ENCODE measurements at regions not wholly inside any gene's neighbourhood (a gene's known extent, or its start where the extent isn't known, plus 50 kb on each side); places are given as distances from the start of the nearest gene placed in this dataset.

DNA sequence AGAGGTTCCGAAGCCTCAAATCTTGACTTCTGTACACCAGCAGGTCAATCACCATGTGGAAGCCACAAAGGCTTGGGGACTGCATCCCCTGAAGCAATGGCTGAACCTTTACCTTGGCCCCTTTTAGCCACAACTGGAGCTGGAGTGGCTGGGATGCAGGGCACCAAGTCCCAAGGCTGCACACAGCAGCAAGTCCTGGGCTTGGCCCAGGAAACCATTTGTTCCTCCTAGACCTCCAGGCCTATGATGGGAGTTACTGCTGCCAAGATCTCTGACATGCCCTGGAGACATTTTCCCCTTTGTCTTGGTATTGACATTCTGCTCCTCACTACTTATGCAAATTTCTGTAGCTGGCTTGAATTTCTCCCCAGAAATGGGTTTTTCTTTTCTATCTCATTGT, 285.9 kb downstream of the ASXL3 start:
- TF ChIP-seq, protein P1, sequence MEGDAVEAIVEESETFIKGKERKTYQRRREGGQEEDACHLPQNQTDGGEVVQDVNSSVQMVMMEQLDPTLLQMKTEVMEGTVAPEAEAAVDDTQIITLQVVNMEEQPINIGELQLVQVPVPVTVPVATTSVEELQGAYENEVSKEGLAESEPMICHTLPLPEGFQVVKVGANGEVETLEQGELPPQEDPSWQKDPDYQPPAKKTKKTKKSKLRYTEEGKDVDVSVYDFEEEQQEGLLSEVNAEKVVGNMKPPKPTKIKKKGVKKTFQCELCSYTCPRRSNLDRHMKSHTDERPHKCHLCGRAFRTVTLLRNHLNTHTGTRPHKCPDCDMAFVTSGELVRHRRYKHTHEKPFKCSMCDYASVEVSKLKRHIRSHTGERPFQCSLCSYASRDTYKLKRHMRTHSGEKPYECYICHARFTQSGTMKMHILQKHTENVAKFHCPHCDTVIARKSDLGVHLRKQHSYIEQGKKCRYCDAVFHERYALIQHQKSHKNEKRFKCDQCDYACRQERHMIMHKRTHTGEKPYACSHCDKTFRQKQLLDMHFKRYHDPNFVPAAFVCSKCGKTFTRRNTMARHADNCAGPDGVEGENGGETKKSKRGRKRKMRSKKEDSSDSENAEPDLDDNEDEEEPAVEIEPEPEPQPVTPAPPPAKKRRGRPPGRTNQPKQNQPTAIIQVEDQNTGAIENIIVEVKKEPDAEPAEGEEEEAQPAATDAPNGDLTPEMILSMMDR (IDR thresholded peaks at IDR 0.05), result no peak
- TF ChIP-seq, protein P2, sequence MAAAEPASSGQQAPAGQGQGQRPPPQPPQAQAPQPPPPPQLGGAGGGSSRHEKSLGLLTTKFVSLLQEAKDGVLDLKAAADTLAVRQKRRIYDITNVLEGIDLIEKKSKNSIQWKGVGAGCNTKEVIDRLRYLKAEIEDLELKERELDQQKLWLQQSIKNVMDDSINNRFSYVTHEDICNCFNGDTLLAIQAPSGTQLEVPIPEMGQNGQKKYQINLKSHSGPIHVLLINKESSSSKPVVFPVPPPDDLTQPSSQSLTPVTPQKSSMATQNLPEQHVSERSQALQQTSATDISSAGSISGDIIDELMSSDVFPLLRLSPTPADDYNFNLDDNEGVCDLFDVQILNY (CRISPR knock-in tag; IDR thresholded peaks at IDR 0.05), result no peak
- TF ChIP-seq ZNF317 (CRISPR knock-in tag; IDR thresholded peaks at IDR 0.05; ENCODE audit: borderline replicate concordance, low read depth) (no peak), SP1 (CRISPR knock-in tag; conservative IDR thresholded peaks at IDR 0.05) (no peak), CREM (CRISPR knock-in tag; IDR thresholded peaks at IDR 0.05) (no peak), TEAD4 (CRISPR knock-in tag; IDR thresholded peaks at IDR 0.05) (no peak), MYBL2 (CRISPR knock-in tag; IDR thresholded peaks at IDR 0.05) (no peak), JUN (CRISPR knock-in tag; IDR thresholded peaks at IDR 0.05) (no peak)
- TF ChIP-seq, protein P3, sequence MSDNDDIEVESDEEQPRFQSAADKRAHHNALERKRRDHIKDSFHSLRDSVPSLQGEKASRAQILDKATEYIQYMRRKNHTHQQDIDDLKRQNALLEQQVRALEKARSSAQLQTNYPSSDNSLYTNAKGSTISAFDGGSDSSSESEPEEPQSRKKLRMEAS (CRISPR knock-in tag; IDR thresholded peaks at IDR 0.05), result no peak
- TF ChIP-seq, protein P4, sequence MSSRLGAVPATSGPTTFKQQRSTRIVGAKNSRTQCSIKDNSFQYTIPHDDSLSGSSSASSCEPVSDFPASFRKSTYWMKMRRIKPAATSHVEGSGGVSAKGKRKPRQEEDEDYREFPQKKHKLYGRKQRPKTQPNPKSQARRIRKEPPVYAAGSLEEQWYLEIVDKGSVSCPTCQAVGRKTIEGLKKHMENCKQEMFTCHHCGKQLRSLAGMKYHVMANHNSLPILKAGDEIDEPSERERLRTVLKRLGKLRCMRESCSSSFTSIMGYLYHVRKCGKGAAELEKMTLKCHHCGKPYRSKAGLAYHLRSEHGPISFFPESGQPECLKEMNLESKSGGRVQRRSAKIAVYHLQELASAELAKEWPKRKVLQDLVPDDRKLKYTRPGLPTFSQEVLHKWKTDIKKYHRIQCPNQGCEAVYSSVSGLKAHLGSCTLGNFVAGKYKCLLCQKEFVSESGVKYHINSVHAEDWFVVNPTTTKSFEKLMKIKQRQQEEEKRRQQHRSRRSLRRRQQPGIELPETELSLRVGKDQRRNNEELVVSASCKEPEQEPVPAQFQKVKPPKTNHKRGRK (CRISPR knock-in tag; IDR thresholded peaks at IDR 0.05; ENCODE audit: borderline replicate concordance), result no peak
- TF ChIP-seq, protein P5, sequence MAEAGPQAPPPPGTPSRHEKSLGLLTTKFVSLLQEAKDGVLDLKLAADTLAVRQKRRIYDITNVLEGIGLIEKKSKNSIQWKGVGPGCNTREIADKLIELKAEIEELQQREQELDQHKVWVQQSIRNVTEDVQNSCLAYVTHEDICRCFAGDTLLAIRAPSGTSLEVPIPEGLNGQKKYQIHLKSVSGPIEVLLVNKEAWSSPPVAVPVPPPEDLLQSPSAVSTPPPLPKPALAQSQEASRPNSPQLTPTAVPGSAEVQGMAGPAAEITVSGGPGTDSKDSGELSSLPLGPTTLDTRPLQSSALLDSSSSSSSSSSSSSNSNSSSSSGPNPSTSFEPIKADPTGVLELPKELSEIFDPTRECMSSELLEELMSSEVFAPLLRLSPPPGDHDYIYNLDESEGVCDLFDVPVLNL (CRISPR knock-in tag; IDR thresholded peaks at IDR 0.05; ENCODE audit: borderline replicate concordance, low read depth), result no peak

Data from WTC11 (cell line).